Smooth muscle cell (in vitro differentiated cells): ENCODE measurements at regions not wholly inside any gene's neighbourhood (a gene's known extent, or its start where the extent isn't known, plus 50 kb on each side); places are given as distances from the start of the nearest gene placed in this dataset.

Experiments used
- DNase-seq: peaks from one replicate; lab custom pipeline; 2025; ENCODE audit not compliant: unreplicated experiment; lab: John Stamatoyannopoulos, UW
- H2AFZ ChIP-seq: fragments of 200-600 bp; sonication (generic); 2 replicates; pipeline ENCODE4 v1.6.0; 2016; ENCODE audit warnings: antibody characterized with exemption, low read depth, mild to moderate bottlenecking
- H3F3A ChIP-seq: fragments of 200-600 bp; sonication (generic); 2 replicates; pipeline ENCODE4 v1.6.0; 2017; ENCODE audit warnings: antibody characterized with exemption, low read depth
- H3K27ac ChIP-seq: fragments of 200-600 bp; sonication (generic); 2 replicates; pipeline ENCODE4 v1.5.1; 2016; ENCODE audit warnings: low read depth, mild to moderate bottlenecking
- H3K27me3 ChIP-seq: fragments of 200-600 bp; sonication (generic); 2 replicates; pipeline ENCODE4 v1.6.1; 2016; ENCODE audit warnings: low read depth, mild to moderate bottlenecking
- H3K36me3 ChIP-seq: fragments of 200-600 bp; sonication (generic); 2 replicates; pipeline ENCODE4 v1.5.1; 2016; ENCODE audit warnings: low read depth
- H3K4me1 ChIP-seq: fragments of 200-600 bp; sonication (generic); 2 replicates; pipeline ENCODE4 v1.5.1; 2016; ENCODE audit warnings: low read depth
- H3K4me2 ChIP-seq: fragments of 200-600 bp; sonication (generic); 2 replicates; pipeline ENCODE4 v1.6.0; 2016; ENCODE audit warnings: mild to moderate bottlenecking
- H3K4me3 ChIP-seq: fragments of 200-600 bp; sonication (generic); 2 replicates; pipeline ENCODE4 v1.5.1; 2016; ENCODE audit warnings: mild to moderate bottlenecking
- H3K79me2 ChIP-seq: fragments of 200-600 bp; sonication (generic); 2 replicates; pipeline ENCODE4 v1.6.0; 2016; ENCODE audit warnings: low read depth, mild to moderate bottlenecking
- H3K9ac ChIP-seq: fragments of 200-600 bp; sonication (generic); 2 replicates; pipeline ENCODE4 v1.6.0; 2016; ENCODE audit warnings: low read depth
- H3K9me3 ChIP-seq: fragments of 200-600 bp; sonication (generic); replicated peaks from 2 replicates; pipeline ENCODE4 v1.5.1; 2016; ENCODE audit warnings: low read depth
- H4K20me1 ChIP-seq: fragments of 200-600 bp; sonication (generic); 2 replicates; pipeline ENCODE4 v1.6.0; 2016; ENCODE audit warnings: low read depth
- WGBS: methylation state at CpG from one replicate; pipeline ENCODE4 v1.1.7; 2016; ENCODE audit warnings: low lambda C conversion rate; 5-methylcytosine and 5-hydroxymethylcytosine counted together
- TF ChIP-seq, protein P1 (sequence below): fragments of 200-600 bp; sonication (generic); IDR thresholded peaks from 2 replicates; pipeline ENCODE4 v1.5.1; 2017; ENCODE audit warnings: borderline replicate concordance, mild to moderate bottlenecking, antibody characterized with exemption; ENCODE audit not compliant: insufficient read depth, poor library complexity, severe bottlenecking

DNA sequence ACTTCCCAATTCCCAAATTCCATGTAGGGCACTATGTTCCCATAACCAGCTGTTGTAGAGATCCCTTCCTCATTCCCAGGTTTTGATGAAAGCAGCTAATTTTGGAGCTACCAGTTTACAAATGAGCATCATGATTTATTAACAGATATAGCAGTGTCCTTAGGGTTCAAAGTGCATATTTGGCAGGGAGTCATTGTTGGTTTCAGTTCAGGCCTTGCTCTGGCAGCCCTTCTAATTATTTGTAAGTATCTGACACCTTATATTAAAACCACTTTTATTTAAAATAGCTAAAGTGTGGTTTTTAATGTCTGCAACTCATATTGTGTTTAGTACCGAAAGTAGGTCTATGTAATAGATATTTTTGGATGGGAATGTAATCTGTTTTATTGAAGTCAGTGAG lies 518.5 kb downstream of the TLL1 start:
- no peaks in the 10 kb centered on the region for H3K79me2 ChIP-seq
- 97% methylated on average over 1 of the region's 1 CpG for WGBS
- no peaks in the 10 kb centered on the region for H3K9me3 ChIP-seq
- no peak overlapping the region for H3K4me3 ChIP-seq
- H2AFZ ChIP-seq = no peak overlapping the region
- H3K4me1 ChIP-seq = no peaks in the 10 kb centered on the region
- no peak overlapping the region for H3K4me2 ChIP-seq
- no peak for DNase-seq
- H4K20me1 ChIP-seq = no peaks in the 10 kb centered on the region
- H3K27me3 ChIP-seq = no peaks in the 10 kb centered on the region
- H3K27ac ChIP-seq = no peak overlapping the region
- H3K9ac ChIP-seq = no peak overlapping the region
- H3F3A ChIP-seq = no peaks in the 10 kb centered on the region
- no peaks in the 10 kb centered on the region for H3K36me3 ChIP-seq
- TF ChIP-seq, protein P1, sequence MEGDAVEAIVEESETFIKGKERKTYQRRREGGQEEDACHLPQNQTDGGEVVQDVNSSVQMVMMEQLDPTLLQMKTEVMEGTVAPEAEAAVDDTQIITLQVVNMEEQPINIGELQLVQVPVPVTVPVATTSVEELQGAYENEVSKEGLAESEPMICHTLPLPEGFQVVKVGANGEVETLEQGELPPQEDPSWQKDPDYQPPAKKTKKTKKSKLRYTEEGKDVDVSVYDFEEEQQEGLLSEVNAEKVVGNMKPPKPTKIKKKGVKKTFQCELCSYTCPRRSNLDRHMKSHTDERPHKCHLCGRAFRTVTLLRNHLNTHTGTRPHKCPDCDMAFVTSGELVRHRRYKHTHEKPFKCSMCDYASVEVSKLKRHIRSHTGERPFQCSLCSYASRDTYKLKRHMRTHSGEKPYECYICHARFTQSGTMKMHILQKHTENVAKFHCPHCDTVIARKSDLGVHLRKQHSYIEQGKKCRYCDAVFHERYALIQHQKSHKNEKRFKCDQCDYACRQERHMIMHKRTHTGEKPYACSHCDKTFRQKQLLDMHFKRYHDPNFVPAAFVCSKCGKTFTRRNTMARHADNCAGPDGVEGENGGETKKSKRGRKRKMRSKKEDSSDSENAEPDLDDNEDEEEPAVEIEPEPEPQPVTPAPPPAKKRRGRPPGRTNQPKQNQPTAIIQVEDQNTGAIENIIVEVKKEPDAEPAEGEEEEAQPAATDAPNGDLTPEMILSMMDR = no peak

- TF ChIP-seq, protein P1 = no peak
- DNase-seq = no peak
- Histone ChIP-seq H3K27me3 (no peaks in the 10 kb centered on the region), H3K4me3 (no peak overlapping the region), H3K9me3 (no peaks in the 10 kb centered on the region), H4K20me1 (no peaks in the 10 kb centered on the region), H3K27ac (no peak overlapping the region), H3K36me3 (no peaks in the 10 kb centered on the region), H3K9ac (no peak overlapping the region), H2AFZ (no peak overlapping the region), H3K79me2 (no peaks in the 10 kb centered on the region), H3K4me1 (no peaks in the 10 kb centered on the region), H3F3A (no peaks in the 10 kb centered on the region), H3K4me2 (no peak overlapping the region)
- WGBS = 45% methylated on average over 1 of the region's 1 CpG
These were observed 526.0 kb downstream of the TLL1 start for GRCh38 chr4:166399021-166399420.

- no peaks in the 10 kb centered on the region for H3K9me3 ChIP-seq
- TF ChIP-seq, protein P1 = no peak
- H3K36me3 ChIP-seq = no peaks in the 10 kb centered on the region
- no peaks in the 10 kb centered on the region for H3K79me2 ChIP-seq
- no peak overlapping the region for H3K4me2 ChIP-seq
- no peak overlapping the region for H3K9ac ChIP-seq
- no peaks in the 10 kb centered on the region for H4K20me1 ChIP-seq
- 88% methylated on average over 5 of the region's 5 CpGs for WGBS
- H3K27me3 ChIP-seq = no peaks in the 10 kb centered on the region
- no peak for DNase-seq
- H2AFZ ChIP-seq = no peak overlapping the region
- H3F3A ChIP-seq = no peaks in the 10 kb centered on the region
- no peak overlapping the region for H3K4me3 ChIP-seq
- no peak overlapping the region for H3K27ac ChIP-seq
- H3K4me1 ChIP-seq = no peaks in the 10 kb centered on the region
These were observed 527.3 kb downstream of the TLL1 start for GRCh38 chr4:166400270-166400894.

DNA sequence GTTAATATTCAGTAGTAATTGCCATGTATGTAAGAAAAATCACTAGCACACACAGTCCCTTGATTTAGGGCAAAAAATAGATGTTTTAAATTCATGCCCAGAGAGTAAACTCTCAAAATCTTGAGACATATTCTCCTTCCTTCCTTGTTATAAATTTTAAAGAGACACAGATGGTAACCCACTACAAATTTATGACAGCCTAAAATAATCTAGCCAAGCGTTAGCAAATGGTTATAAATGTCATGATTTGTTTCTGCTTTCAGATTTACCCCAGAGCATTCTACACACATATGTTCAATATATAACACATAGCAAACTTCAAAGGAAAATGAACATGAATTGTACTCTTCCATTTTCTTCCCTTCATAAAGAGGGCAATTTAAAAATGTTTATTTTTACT lies 540.3 kb downstream of the TLL1 start:
- TF ChIP-seq, protein P1 = no peak
- H3K4me1 ChIP-seq = no peaks in the 10 kb centered on the region
- H3K27ac ChIP-seq = no peak overlapping the region
- H3K27me3 ChIP-seq = no peaks in the 10 kb centered on the region
- H3K79me2 ChIP-seq = no peaks in the 10 kb centered on the region
- no peak overlapping the region for H3K4me2 ChIP-seq
- no peak overlapping the region for H3K4me3 ChIP-seq
- no peaks in the 10 kb centered on the region for H3K9me3 ChIP-seq
- WGBS = 56% methylated on average over 1 of the region's 1 CpG
- H3F3A ChIP-seq = no peaks in the 10 kb centered on the region
- H4K20me1 ChIP-seq = no peaks in the 10 kb centered on the region
- no peak for DNase-seq
- no peak overlapping the region for H3K9ac ChIP-seq
- no peak overlapping the region for H2AFZ ChIP-seq
- H3K36me3 ChIP-seq = no peaks in the 10 kb centered on the region
